CD4-positive, alpha-beta memory T cell (primary cell): ENCODE measurements at regions not wholly inside any gene's neighbourhood (a gene's known extent, or its start where the extent isn't known, plus 50 kb on each side); places are given as distances from the start of the nearest gene placed in this dataset.

Experiments used
- CTCF ChIA-PET: fragments of 350-600 bp; sonication (Branson Sonifier 250); formaldehyde crosslinking; loops from one replicate; lab custom pipeline; 2021; ENCODE audit warnings: inconsistent platforms; ENCODE audit not compliant: partially characterized antibody; lab: Charles Lee
- POLR2A ChIA-PET: fragments of 350-600 bp; sonication (Branson Sonifier 250); formaldehyde crosslinking; loops from one replicate; lab custom pipeline; 2021; ENCODE audit not compliant: partially characterized antibody; lab: Charles Lee
- DNase-seq, 5 donors: peaks; one replicate each; pipeline versions ENCODE4 v3.0.0 to v3.0.0-alpha.2; 2020 to 2022; ENCODE audit warnings: mixed read lengths in 1 of 5
- H3K27ac ChIP-seq: one replicate; pipeline ENCODE4 v1.7.0; 2013; ENCODE audit warnings: low read depth, low read length
- H3K27me3 ChIP-seq: 2 replicates; pipeline ENCODE4 v1.7.0; 2013; ENCODE audit warnings: mild to moderate bottlenecking, low read length, moderate library complexity; ENCODE audit not compliant: insufficient read depth
- H3K36me3 ChIP-seq: 2 replicates; pipeline ENCODE4 v1.7.0; 2013; ENCODE audit warnings: mild to moderate bottlenecking, low read length, moderate library complexity; ENCODE audit not compliant: insufficient read depth
- H3K4me1 ChIP-seq: 2 replicates; pipeline ENCODE4 v1.7.0; 2013; ENCODE audit warnings: mild to moderate bottlenecking, low read length, moderate library complexity; ENCODE audit not compliant: insufficient read depth
- H3K4me3 ChIP-seq, 2 donors: one replicate each; pipeline ENCODE4 v1.7.0; 2013; ENCODE audit warnings: low read length in 2 of 2, mild to moderate bottlenecking in 1 of 2
- H3K9me3 ChIP-seq, 2 donors: one replicate each; pipeline ENCODE4 v1.7.0; 2013; ENCODE audit warnings: low read length in 2 of 2, control low read depth in 1 of 2; ENCODE audit not compliant: control insufficient read depth in 1 of 2
- H3K27ac Mint-ChIP-seq, 7 donors: one replicate each; pipeline ENCODE4 v1.8.0; 2020 to 2021; ENCODE audit warnings: mixed read lengths in 7 of 7, mild to moderate bottlenecking in 6 of 7, inconsistent platforms in 3 of 7, moderate library complexity in 3 of 7
- H3K27me3 Mint-ChIP-seq, 2 donors: one replicate each; pipeline ENCODE4 v1.8.0; 2020 to 2021; ENCODE audit warnings: mixed read lengths in 2 of 2
- H3K36me3 Mint-ChIP-seq, 2 donors: one replicate each; pipeline ENCODE4 v1.8.0; 2020 to 2021; ENCODE audit warnings: mixed read lengths in 2 of 2, inconsistent platforms in 1 of 2, mild to moderate bottlenecking in 1 of 2
- H3K4me1 Mint-ChIP-seq, 4 donors: one replicate each; pipeline ENCODE4 v1.8.0; 2020 to 2021; ENCODE audit warnings: mixed read lengths in 4 of 4, mild to moderate bottlenecking in 1 of 4
- H3K4me3 Mint-ChIP-seq, 8 donors: one replicate each; pipeline ENCODE4 v1.8.0; 2020 to 2021; ENCODE audit warnings: mixed read lengths in 8 of 8, mild to moderate bottlenecking in 7 of 8, moderate library complexity in 6 of 8, inconsistent platforms in 3 of 8
- H3K9me3 Mint-ChIP-seq, 8 donors: one replicate each; pipeline ENCODE4 v1.8.0; 2020 to 2021; ENCODE audit warnings: mixed read lengths in 8 of 8, mild to moderate bottlenecking in 5 of 8, inconsistent platforms in 3 of 8, moderate library complexity in 1 of 8
- intact Hi-C: fragments of 100-400 bp; cut with micrococcal nuclease; formaldehyde crosslinking; loops from one replicate; pipeline ENCODE4 v1.15.1; 2023

DNA sequence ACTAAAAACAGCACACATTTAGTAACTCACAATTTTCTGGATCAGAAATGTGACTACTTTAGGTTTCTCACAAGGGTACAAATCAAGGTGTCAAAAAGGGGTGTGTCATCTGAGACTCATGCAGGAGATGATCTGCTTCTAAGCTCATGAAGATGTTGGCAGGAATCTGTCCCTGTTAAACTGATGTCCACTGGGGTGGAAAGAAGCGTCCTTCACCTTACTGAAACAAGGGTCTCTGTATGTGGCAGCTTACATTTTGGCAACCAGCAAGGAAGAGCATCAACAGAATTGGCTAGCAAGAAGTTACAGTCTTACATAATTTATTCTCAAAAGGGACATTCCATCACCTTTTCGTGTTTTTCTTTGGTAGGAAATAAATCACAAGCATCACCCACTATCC is 1223.8 kb downstream of the AMY1C start:
- H3K4me1 Mint-ChIP-seq: no peaks in the 10 kb centered on the region
- POLR2A ChIA-PET: no interaction called here

DNA sequence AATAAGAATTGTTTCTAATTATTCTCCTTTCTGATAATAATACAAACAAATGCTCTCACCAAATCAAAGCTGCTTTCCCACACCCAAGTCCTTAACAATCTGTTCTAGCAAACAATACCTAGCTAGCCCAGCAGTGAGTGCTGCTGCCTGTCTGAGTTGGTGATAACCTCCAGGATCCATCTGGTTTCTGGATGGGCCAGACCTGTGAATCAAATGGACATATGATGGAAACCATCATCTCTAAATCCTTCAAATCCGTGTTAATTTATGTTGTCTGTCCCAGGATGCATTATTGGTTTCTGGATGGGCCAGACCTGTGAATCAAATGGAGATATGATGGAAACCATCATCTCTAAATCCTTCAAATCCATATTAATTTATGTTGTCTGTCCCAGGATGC is 1230.0 kb downstream of the AMY1C start:
- H3K4me1 ChIP-seq: no peaks in the 10 kb centered on the region
- no peaks in the 10 kb centered on the region for H3K36me3 ChIP-seq
- no peaks in the 10 kb centered on the region for H3K36me3 Mint-ChIP-seq
- H3K4me3 Mint-ChIP-seq: no peak overlapping the region
- H3K4me1 Mint-ChIP-seq: no peaks in the 10 kb centered on the region
- H3K27ac Mint-ChIP-seq: no peak overlapping the region
- DNase-seq: no peak
- H3K27me3 ChIP-seq: no peaks in the 10 kb centered on the region
- no peaks in the 10 kb centered on the region for H3K27me3 Mint-ChIP-seq
- H3K27ac ChIP-seq: no peak overlapping the region
- no peaks in the 10 kb centered on the region for H3K9me3 ChIP-seq
- CTCF ChIA-PET: no interaction called here
- H3K9me3 Mint-ChIP-seq: peaks cover 0 to 30% (median 9%) of the 10 kb centered on the region in 8 donors
- intact Hi-C loops: no loop called here
- no peak overlapping the region for H3K4me3 ChIP-seq
- POLR2A ChIA-PET: no interaction called here

More for the DNA sequence above, 1223.8 kb downstream of the AMY1C start:
- Mint-ChIP-seq H3K4me3 (no peak overlapping the region), H3K9me3 (peaks cover 0 to 24% (median 7%) of the 10 kb centered on the region in 8 donors), H3K27ac (no peak overlapping the region), H3K27me3 (no peaks in the 10 kb centered on the region), H3K36me3 (no peaks in the 10 kb centered on the region)
- no peaks in the 10 kb centered on the region for H3K9me3 ChIP-seq
- intact Hi-C loops: no loop called here
- CTCF ChIA-PET: no interaction called here
- no peak overlapping the region for H3K27ac ChIP-seq
- no peaks in the 10 kb centered on the region for H3K27me3 ChIP-seq
- no peak for DNase-seq
- no peak overlapping the region for H3K4me3 ChIP-seq
- H3K4me1 ChIP-seq: no peaks in the 10 kb centered on the region
- H3K36me3 ChIP-seq: no peaks in the 10 kb centered on the region

DNA sequence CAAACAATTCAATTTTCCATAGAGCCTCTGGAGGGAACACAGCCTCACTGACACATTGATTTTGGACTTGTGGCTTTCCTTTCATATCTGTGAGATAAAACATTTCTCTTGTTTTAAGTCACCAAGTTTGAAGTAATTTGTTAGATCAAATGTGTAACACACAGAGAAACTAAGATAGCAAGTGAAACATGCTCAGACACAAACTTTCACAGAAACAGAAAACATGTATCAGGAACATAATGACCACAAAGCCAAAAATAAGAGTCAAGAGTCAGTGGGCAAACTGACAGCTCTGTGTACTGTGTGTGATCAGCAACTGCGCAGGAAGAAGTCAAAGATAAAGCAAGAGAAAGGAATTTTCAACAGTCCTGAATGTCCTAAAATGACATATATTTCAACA is 1237.5 kb downstream of the AMY1C start:
- Mint-ChIP-seq H3K27me3 (no peaks in the 10 kb centered on the region), H3K9me3 (peaks cover 3 to 19% (median 15%) of the 10 kb centered on the region in 8 donors), H3K4me3 (no peak overlapping the region), H3K27ac (no peak overlapping the region), H3K4me1 (no peaks in the 10 kb centered on the region), H3K36me3 (no peaks in the 10 kb centered on the region)
- intact Hi-C loops: no loop called here
- Histone ChIP-seq H3K4me1 (no peaks in the 10 kb centered on the region), H3K4me3 (no peak overlapping the region), H3K27ac (no peak overlapping the region), H3K36me3 (no peaks in the 10 kb centered on the region), H3K27me3 (no peaks in the 10 kb centered on the region), H3K9me3 (no peaks in the 10 kb centered on the region)
- ChIA-PET CTCF (no interaction called here), POLR2A (no interaction called here)
- DNase-seq: no peak

DNA sequence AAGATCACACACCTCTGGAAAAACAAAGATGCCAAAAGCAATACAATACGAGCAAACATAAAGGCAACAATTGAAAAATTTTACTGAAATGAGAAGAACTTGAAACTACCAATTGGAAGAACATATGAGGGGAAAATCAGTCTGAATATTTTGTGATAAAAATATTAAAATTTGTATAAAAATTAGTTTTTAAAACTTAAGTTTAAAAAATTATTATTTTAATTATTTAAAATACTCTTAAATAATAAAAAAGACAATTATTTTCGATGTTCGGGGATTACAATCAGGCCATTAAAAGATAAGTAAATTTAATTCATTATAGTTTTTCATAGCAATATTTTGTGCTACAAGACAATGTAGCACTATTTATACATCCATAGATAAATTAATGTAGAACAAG is 1239.3 kb downstream of the AMY1C start:
- DNase-seq: no peak
- Histone ChIP-seq H3K27ac (no peak overlapping the region), H3K27me3 (no peaks in the 10 kb centered on the region), H3K4me1 (no peaks in the 10 kb centered on the region), H3K36me3 (no peaks in the 10 kb centered on the region), H3K4me3 (no peak overlapping the region), H3K9me3 (no peaks in the 10 kb centered on the region)
- H3K4me3 Mint-ChIP-seq: no peak overlapping the region
- no peaks in the 10 kb centered on the region for H3K4me1 Mint-ChIP-seq
- no peaks in the 10 kb centered on the region for H3K27me3 Mint-ChIP-seq
- H3K9me3 Mint-ChIP-seq: peaks cover 3 to 19% (median 13%) of the 10 kb centered on the region in 8 donors
- intact Hi-C loops: no loop called here
- ChIA-PET CTCF (no interaction called here), POLR2A (no interaction called here)
- H3K27ac Mint-ChIP-seq: no peak overlapping the region
- H3K36me3 Mint-ChIP-seq: no peaks in the 10 kb centered on the region

DNA sequence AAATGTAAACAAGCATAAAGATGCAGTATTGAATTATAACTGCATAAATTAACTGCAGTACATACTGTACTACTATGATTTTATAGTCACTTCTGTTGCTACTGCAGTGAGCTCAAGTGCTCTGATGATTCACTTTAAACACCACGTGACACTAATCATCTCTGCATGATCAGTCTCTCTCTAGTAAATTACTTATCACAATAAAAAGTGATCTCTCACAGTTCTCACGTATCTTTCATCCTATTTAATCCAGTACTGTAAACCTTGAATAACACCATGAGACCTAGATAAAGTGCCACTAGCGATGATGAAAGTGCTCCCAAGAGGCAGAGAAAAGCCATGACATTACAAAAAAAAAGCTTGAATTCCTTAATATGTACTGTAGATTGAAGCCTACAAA is 1242.0 kb downstream of the AMY1C start:
- Histone ChIP-seq H3K4me3 (no peak overlapping the region), H3K36me3 (no peaks in the 10 kb centered on the region), H3K27ac (no peak overlapping the region), H3K4me1 (no peaks in the 10 kb centered on the region), H3K9me3 (no peaks in the 10 kb centered on the region), H3K27me3 (no peaks in the 10 kb centered on the region)
- Mint-ChIP-seq H3K9me3 (peaks cover 3 to 29% (median 11%) of the 10 kb centered on the region in 8 donors), H3K27me3 (no peaks in the 10 kb centered on the region), H3K4me3 (no peak overlapping the region), H3K4me1 (no peaks in the 10 kb centered on the region), H3K36me3 (no peaks in the 10 kb centered on the region), H3K27ac (no peak overlapping the region)
- no peak for DNase-seq
- CTCF ChIA-PET: no interaction called here
- POLR2A ChIA-PET: no interaction called here
- intact Hi-C loops: no loop called here

DNA sequence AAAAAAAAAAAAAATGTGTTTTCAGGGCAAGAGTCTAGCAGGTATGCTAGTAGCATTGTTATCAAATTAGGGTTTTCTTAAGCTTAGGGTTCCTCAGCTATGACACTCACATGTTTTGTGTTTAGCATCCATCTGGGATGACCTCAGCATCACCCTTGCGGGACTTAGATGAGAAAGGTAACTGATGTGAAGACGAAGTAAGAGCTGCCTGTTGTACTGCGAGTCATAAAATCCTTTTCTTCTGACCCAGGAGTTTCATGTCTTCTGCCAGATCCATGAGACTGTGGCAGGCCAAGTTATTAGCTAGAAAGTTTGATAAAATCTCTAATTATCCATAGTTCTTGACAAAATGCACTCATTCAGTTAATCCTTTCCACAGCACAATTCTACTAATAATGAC is 1251.1 kb downstream of the AMY1C start:
- Mint-ChIP-seq H3K27me3 (no peaks in the 10 kb centered on the region), H3K4me1 (no peaks in the 10 kb centered on the region), H3K27ac (no peak overlapping the region), H3K4me3 (no peak overlapping the region), H3K9me3 (peaks cover 0 to 12% (median 4%) of the 10 kb centered on the region in 8 donors), H3K36me3 (no peaks in the 10 kb centered on the region)
- no peaks in the 10 kb centered on the region for H3K36me3 ChIP-seq
- peaks cover 0 to 7% of the 10 kb centered on the region in 2 donors for H3K9me3 ChIP-seq
- CTCF ChIA-PET: interaction anchor here (0.6 kb wide), 1 partner anchor 763 kb away, joined by 3 read pairs; no protein-coding TSS in a partner anchor
- POLR2A ChIA-PET: no interaction called here
- no peak overlapping the region for H3K27ac ChIP-seq
- H3K27me3 ChIP-seq: no peaks in the 10 kb centered on the region
- intact Hi-C loops: no loop called here
- no peak overlapping the region for H3K4me3 ChIP-seq
- H3K4me1 ChIP-seq: no peaks in the 10 kb centered on the region
- DNase-seq: no peak

DNA sequence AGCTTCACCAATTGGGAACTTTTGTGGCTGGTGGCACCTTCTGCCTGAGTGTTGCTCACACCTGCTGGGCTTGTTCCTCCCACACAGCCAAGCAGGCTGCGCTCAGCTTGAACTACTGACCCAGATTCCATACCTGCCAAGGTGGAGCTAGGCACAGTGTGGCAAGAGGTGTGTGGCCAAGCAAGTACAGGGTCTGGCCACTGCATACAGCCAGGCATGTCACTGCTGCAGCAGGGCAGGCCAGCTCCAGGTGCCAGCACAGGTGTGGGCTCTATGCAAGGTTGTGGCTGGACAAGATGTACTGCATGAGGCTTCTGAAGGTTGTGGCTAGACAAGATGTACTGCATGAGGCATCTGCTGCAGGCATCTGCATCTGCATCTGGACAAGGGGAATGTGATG is 1254.8 kb downstream of the AMY1C start:
- peaks cover 0 to 7% of the 10 kb centered on the region in 2 donors for H3K9me3 ChIP-seq
- no peak overlapping the region for H3K27ac ChIP-seq
- Mint-ChIP-seq H3K36me3 (no peaks in the 10 kb centered on the region), H3K4me3 (no peak overlapping the region), H3K27me3 (no peaks in the 10 kb centered on the region), H3K9me3 (peaks cover 0 to 15% (median 3%) of the 10 kb centered on the region in 8 donors), H3K4me1 (no peaks in the 10 kb centered on the region), H3K27ac (no peak overlapping the region)
- no peaks in the 10 kb centered on the region for H3K36me3 ChIP-seq
- H3K27me3 ChIP-seq: no peaks in the 10 kb centered on the region
- H3K4me3 ChIP-seq: no peak overlapping the region
- intact Hi-C loops: no loop called here
- ChIA-PET CTCF (no interaction called here), POLR2A (no interaction called here)
- H3K4me1 ChIP-seq: no peaks in the 10 kb centered on the region
- DNase-seq: no peak
